ES-I3 (cell line): ENCODE measurements at regions not wholly inside any gene's neighbourhood (a gene's known extent, or its start where the extent isn't known, plus 50 kb on each side); places are given as distances from the start of the nearest gene placed in this dataset.
"Not testable (repeated sequence)": the region's sequence is repeated elsewhere in the genome, so short reads cannot be mapped to it uniquely, and the experiment has no call there.

ENCODE experiments used
- H3K36me3 ChIP-seq: 2 replicates; pipeline ENCODE4 v1.6.1; 2013; ENCODE audit warnings: mild to moderate bottlenecking, low read length, control low read depth, moderate library complexity; ENCODE audit not compliant: insufficient read depth
- H3K4me1 ChIP-seq: 2 replicates; pipeline ENCODE4 v1.6.1; 2013; ENCODE audit warnings: mild to moderate bottlenecking, control low read depth, low read length; ENCODE audit not compliant: insufficient read depth
- H3K9ac ChIP-seq: 2 replicates; pipeline ENCODE4 v1.6.1; 2013; ENCODE audit warnings: low read depth, mild to moderate bottlenecking, low read length, moderate library complexity
- H3K9me3 ChIP-seq: 2 replicates; pipeline ENCODE4 v1.6.1; 2013; ENCODE audit warnings: mild to moderate bottlenecking, low read length, moderate library complexity; ENCODE audit not compliant: control insufficient read depth, insufficient read depth

DNA sequence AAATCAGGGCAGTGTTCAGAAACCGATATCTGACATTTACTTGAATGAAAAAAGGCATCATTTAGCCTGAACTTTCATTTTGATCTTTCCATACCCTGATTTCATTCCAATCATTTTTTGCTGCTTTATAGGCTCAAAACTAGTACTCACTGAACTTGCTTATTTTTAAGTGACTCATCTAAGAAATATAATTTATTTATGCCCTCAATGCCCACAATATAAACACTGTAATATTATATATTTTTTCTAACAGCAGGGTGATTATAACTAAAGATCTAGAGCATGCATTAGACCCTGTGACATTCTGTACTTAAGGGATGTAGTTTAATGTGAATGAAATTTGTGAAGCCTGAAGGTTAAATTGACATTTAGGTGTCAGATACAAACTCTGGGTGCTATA, 446.1 kb upstream of the CDH10 start:
- H3K36me3 ChIP-seq: no peaks in the 10 kb centered on the region
- no peaks in the 10 kb centered on the region for H3K9me3 ChIP-seq
- H3K9ac ChIP-seq: no peak overlapping the region
- H3K4me1 ChIP-seq: no peaks in the 10 kb centered on the region

DNA sequence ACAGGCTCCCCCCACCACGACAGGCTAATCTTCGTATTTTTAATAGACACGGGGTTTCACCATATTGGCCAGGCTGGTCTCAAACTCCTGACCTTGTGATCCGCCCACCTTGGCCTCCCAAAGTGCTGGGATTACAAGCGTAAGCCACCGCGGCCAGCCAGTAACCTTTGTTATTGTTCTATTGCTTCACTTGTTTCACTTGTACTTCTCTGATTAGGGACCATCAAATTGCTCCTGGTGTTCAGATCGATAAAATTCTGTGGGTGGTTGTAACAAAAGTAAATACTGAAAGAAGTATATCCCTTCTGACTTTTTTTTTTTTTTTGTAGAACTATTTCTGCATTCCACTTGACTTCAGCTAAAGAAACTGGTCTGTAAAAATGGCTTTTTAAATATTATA, 445.5 kb upstream of the CDH10 start:
- Histone ChIP-seq H3K36me3 (no peaks in the 10 kb centered on the region), H3K4me1 (no peaks in the 10 kb centered on the region), H3K9ac (no peak overlapping the region), H3K9me3 (no peaks in the 10 kb centered on the region)

DNA sequence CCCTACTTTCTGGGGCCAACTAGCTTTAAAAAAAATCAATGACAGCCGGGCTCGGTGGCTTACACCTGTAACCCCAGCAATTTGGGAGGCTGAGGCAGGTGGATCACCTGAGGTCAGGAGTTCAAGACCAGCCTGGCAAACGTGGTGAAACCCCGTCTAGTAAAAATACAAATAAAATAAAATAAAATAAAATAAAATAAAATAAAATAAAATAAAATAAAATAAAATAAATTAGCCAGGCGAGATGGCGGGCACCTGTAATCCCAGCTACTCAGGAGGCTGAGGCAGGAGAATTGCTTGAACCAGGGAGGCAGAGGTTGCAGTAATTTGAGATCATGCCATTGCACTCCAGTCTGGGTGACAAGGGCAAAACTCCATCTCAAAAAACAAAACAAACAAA, 443.9 kb upstream of the CDH10 start:
- H3K36me3 ChIP-seq, H3K9ac ChIP-seq, H3K9me3 ChIP-seq, H3K4me1 ChIP-seq: not testable (repeated sequence)

DNA sequence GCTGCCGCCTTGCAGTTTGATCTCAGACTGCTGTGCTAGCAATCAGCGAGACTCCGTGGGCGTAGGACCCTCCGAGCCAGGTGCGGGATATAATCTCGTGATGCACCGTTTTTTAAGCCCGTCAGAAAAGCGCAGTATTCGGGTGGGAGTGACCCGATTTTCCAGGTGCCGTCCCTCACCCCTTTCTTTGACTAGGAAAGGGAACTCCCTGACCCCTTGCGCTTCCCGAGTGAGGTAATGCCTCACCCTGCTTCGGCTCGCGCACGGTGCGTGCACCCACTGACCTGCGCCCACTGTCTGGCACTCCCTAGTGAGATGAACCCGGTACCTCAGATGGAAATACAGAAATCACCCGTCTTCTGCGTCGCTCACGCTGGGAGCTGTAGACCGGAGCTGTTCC, 438.5 kb upstream of the CDH10 start:
- not testable (repeated sequence) for H3K4me1 ChIP-seq, H3K9me3 ChIP-seq, H3K36me3 ChIP-seq
- H3K9ac ChIP-seq: peak overlapping the region; percentile 63

DNA sequence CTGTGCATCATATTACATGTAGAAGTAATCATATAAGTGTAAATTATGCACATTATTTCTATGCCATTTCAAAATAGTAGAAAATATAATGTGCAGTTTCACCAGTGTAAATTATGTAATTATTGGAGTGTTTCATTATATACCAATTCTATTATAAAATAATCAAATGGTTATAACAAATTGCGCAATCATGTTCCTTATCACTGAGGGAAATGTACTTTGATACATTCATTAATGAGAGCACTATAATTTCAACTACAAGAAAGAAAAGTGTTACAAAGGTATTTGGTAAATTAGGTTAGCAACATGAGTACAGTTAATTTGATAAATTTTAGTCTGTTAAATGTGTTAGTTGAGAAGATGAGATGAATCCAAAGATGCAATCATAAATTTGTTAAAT, 421.5 kb upstream of the CDH10 start:
- no peak overlapping the region for H3K9ac ChIP-seq
- no peaks in the 10 kb centered on the region for H3K9me3 ChIP-seq
- no peaks in the 10 kb centered on the region for H3K4me1 ChIP-seq
- H3K36me3 ChIP-seq: no peaks in the 10 kb centered on the region

DNA sequence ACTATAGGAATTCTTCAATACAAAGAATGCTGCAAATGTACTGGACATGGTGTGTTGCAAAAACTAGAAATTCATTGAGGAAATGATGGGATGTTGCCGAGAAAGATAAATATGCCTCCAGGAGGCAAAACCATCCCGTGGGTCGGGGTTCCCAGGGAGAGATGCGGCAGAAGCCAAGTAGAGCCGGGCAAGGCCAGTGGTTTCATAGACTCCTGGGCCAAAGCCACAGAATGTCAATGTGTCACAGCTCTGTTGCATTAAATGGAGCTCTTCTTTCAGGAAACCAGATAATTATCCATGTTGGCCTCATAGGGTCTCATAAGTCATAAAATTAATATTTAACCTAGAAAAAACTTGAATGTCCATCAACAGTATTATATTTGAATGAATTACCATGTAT, 419.5 kb upstream of the CDH10 start:
- H3K9me3 ChIP-seq: no peaks in the 10 kb centered on the region
- no peaks in the 10 kb centered on the region for H3K4me1 ChIP-seq
- no peaks in the 10 kb centered on the region for H3K36me3 ChIP-seq
- no peak overlapping the region for H3K9ac ChIP-seq

DNA sequence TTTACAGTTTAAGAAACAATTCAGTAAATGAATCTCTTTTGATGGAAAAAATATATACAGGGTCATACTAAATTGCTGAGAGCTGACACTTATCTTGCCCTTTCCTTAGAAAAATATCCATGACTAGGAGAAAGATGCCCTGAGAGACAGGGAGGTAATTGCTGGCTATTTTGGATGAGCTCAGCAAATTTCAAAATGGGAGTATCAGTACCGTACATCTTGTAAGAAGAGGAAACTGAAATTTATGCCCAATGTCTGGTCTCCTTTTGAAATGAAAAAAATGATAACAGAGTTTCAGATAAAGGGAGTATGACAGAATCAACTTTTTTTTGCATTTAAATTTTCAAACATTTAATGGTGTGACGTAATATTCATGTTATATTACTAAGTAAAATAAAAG, 415.8 kb upstream of the CDH10 start:
- Histone ChIP-seq H3K9me3 (no peaks in the 10 kb centered on the region), H3K36me3 (no peaks in the 10 kb centered on the region), H3K9ac (no peak overlapping the region), H3K4me1 (no peaks in the 10 kb centered on the region)

DNA sequence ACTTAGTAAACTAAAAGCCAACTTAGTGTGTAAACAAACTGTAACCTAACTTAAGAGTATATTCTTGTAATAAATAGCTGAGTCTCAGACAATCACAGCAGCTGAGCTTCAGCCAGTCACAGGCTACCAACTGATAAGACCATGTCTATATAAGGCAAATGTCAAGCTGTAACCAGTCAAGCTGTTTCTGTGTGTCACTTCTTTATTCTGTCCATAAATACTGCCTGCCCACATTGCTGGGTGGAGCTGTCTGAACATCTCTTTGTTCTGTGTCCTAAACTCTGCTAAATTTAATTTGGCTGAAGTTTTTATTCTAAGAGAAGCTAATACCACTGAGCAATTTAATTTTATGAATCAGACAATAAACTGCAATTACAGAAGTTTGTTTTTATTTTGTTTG, 412.1 kb upstream of the CDH10 start:
- no peaks in the 10 kb centered on the region for H3K9me3 ChIP-seq
- no peak overlapping the region for H3K9ac ChIP-seq

DNA sequence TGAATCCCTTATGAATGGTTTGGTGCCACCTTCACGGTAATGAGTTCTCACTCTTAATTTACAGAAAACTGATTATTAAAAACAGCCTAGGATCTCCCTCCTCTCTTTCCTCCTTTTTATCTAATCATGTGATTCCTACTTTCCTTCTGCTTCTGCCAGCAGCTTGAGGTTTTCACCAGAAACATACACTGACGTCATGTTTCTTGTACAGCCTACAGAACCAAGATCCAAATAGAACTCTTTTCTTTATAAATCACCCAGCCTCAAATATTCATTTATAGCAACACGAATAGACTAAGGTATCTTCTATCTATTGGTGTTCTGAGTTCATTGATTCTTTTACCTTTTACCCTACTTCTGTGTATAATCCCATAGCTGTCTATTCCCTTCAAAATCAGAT, 388.9 kb upstream of the CDH10 start:
- Histone ChIP-seq H3K4me1 (no peaks in the 10 kb centered on the region), H3K9ac (no peak overlapping the region), H3K36me3 (no peaks in the 10 kb centered on the region)

More for the DNA sequence above, 412.1 kb upstream of the CDH10 start:
- Histone ChIP-seq H3K4me1 (no peaks in the 10 kb centered on the region), H3K36me3 (no peaks in the 10 kb centered on the region)

DNA sequence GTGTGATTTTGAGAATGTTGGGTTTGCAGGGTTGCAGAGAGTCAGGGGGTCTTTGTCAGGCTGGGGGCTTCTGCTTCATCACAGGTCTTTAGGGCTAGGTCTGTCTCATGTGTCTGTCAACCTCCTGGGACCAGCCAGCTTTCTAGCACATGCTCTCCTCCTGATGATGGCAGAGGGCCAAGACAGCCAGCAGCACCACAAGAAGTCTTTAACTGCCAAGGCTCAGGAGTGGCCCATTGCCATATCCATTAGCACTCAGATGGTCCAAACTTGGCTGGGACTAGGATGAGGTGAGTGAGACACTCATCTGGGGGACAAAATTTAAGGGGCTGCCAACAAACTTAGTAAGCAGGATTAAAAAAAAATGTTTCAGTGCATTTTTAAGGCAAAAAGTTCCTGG, 384.2 kb upstream of the CDH10 start:
- Histone ChIP-seq H3K4me1 (no peaks in the 10 kb centered on the region), H3K9ac (no peak overlapping the region), H3K36me3 (no peaks in the 10 kb centered on the region), H3K9me3 (no peaks in the 10 kb centered on the region)

More for the DNA sequence above, 388.9 kb upstream of the CDH10 start:
- no peaks in the 10 kb centered on the region for H3K9me3 ChIP-seq

DNA sequence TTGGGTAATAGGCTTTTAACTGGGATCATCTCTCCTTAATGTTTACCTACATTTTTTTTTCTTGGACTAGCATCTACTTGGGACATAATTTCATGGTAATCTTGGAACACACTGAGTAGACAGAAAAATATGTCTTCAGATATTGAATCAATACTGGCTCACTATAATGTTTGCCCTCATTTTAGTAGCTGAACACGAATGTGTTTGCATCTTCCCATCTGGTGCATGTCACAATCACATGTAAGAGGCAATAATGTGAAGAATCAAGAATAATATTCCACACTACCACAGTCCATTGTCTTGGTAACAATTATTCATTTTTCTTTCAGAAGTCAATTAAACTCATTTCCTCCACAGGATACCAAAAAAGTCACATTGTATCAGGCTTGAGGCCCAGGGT, 382.7 kb upstream of the CDH10 start:
- H3K9ac ChIP-seq: no peak overlapping the region
- no peaks in the 10 kb centered on the region for H3K36me3 ChIP-seq
- H3K4me1 ChIP-seq: no peaks in the 10 kb centered on the region
- H3K9me3 ChIP-seq: no peaks in the 10 kb centered on the region

DNA sequence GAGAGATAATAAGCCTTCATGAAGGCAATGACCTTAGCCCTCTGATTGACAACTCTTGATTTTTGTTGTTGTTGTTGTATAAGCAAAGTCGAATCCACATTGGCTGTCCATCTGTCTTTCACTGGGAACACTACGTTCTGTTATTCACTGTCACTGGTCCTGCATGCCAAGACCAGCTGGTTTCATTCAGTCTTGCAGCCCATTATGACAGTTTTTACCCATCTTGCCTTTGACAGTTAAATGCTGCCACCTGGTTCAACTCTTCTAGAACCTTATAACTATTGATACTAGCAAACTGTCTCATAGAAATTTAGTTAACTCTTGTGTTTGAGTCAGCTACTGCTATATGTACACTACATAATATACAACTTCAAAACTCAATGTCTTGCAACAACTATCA, 382.3 kb upstream of the CDH10 start:
- Histone ChIP-seq H3K4me1 (peaks cover 2% of the 10 kb centered on the region; the same call in 1 of the 2 replicates), H3K9ac (no peak overlapping the region), H3K36me3 (no peaks in the 10 kb centered on the region), H3K9me3 (no peaks in the 10 kb centered on the region)

DNA sequence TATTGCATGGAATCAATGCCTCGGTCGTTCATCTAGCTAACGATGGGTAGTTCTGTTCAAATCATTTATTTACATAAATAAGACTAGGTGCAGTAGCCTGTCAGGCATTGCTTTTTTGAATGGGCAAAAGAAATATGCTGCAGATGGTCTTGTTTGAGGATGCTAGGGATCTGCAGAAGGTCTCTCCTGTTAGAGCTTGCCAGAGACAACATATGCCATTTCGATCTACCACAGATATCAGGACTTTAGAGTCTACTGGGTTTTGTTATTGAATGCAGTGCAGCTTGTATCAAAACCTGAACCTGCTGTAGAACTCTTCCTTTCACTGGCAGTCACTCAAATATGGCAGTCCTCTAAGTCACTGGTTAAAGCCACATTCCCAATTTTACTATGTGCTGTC, 381.1 kb upstream of the CDH10 start:
- Histone ChIP-seq H3K9ac (no peak overlapping the region), H3K36me3 (no peaks in the 10 kb centered on the region), H3K9me3 (no peaks in the 10 kb centered on the region), H3K4me1 (peaks cover 14% of the 10 kb centered on the region; the same call in 1 of the 2 replicates)

DNA sequence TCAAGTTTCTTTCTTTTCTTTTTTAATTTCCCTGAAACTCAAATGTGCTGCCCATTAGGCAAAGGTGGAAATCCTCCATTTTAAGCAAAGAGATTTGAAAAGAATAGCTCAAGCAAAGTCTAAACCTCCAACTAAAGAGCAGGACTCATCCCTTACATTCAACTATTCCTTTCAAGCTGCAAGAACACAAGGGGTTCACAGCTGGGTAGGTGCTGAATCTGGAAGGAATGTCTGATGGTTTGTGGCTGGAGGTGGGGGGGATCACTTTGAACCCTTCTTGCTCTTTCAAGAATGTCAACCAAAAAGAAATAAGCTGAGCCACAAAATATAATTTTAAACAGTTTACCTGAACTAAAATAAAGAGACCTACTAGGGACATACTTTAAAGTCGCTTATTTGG, 375.7 kb upstream of the CDH10 start:
- no peaks in the 10 kb centered on the region for H3K9me3 ChIP-seq

DNA sequence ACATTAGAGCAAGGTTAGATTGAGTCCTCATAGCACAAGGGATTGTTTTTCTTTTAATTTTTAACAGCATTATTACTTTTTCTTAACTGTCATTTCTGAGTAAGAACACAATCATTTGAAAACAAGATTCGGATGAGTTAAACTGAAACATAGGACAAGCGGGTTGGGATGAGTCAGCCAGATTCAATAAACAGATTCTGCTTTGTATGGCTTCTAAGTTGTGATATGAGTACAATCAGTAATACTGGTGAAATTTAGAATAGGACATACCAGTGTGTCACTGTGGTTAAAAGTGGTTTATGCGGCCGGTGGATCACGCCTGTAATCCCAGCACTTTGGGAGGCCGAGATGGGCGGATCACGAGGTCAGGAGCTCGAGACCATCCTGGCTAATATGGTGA, 364.3 kb upstream of the CDH10 start:
- H3K9ac ChIP-seq: no peak overlapping the region
- H3K36me3 ChIP-seq: no peaks in the 10 kb centered on the region
- H3K4me1 ChIP-seq: no peaks in the 10 kb centered on the region
- H3K9me3 ChIP-seq: no peaks in the 10 kb centered on the region

More for the DNA sequence above, 375.7 kb upstream of the CDH10 start:
- H3K9ac ChIP-seq: no peak overlapping the region
- H3K4me1 ChIP-seq: peaks cover 21% of the 10 kb centered on the region; the same call in 1 of the 2 replicates
- no peaks in the 10 kb centered on the region for H3K36me3 ChIP-seq

DNA sequence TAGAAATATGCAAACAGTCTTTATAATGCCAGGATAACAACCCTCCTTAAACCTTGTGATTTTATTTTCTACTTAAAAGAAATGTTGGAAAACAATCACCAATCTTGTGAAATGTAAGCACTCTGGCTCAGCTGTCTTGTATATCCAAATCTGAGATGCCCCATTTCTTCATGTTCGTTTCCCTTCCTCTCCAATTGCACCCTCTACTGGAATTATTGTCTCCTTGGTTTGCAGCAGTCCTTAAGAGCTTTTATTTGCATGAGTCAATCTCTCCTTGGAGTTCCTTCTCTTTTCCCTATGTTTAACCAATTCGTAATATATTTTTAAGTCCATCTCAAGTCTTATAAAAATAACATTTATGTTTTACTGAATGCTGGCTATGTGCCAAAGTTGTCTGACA, 362.0 kb upstream of the CDH10 start:
- Histone ChIP-seq H3K9me3 (no peaks in the 10 kb centered on the region), H3K9ac (no peak overlapping the region)

More for the DNA sequence above, 362.0 kb upstream of the CDH10 start:
- no peaks in the 10 kb centered on the region for H3K36me3 ChIP-seq
- no peaks in the 10 kb centered on the region for H3K4me1 ChIP-seq
